GM12878 (cell line): ENCODE measurements at regions not wholly inside any gene's neighbourhood (a gene's known extent, or its start where the extent isn't known, plus 50 kb on each side); places are given as distances from the start of the nearest gene placed in this dataset.

Experiments used
- ATF7 ChIP-seq: fragments of 450-650 bp; IDR thresholded peaks from 2 replicates; pipeline ENCODE4 v1.6.1; 2016; ENCODE audit warnings: low read depth, mild to moderate bottlenecking
- EP300 ChIP-seq, 2 experiments: fragments of 150-350 bp in 1 of 2; IDR thresholded peaks; 2 replicates each; pipeline ENCODE4 v1.6.1; 2011 to 2012; ENCODE audit warnings: low read depth in 2 of 2, low read length in 2 of 2, borderline replicate concordance in 1 of 2, improper control_type of control experiment in 1 of 2, inconsistent platforms in 1 of 2; ENCODE audit not compliant: control insufficient read depth in 1 of 2
- EZH2 ChIP-seq: IDR thresholded peaks from 2 replicates; pipeline ENCODE4 v1.6.1; 2012; ENCODE audit warnings: low read depth, mild to moderate bottlenecking, control low read depth, inconsistent platforms, low read length, borderline replicate concordance; ENCODE audit not compliant: control insufficient read depth
- IKZF1 ChIP-seq: fragments of 450-650 bp; conservative IDR thresholded peaks from 2 replicates; pipeline ENCODE4 v1.6.1; 2017; ENCODE audit warnings: antibody characterized with exemption, mild to moderate bottlenecking
- JUND ChIP-seq: IDR thresholded peaks from 2 replicates; pipeline ENCODE4 v1.6.1; 2012; ENCODE audit warnings: low read depth, mild to moderate bottlenecking, low read length, improper control_type of control experiment, moderate library complexity
- NFXL1 ChIP-seq: fragments of 450-650 bp; IDR thresholded peaks from 2 replicates; pipeline ENCODE4 v1.6.1; 2017; ENCODE audit warnings: antibody characterized with exemption, mild to moderate bottlenecking, borderline replicate concordance
- POLR2A ChIP-seq: IDR thresholded peaks from 2 replicates; pipeline ENCODE4 v1.6.1; 2011; ENCODE audit warnings: low read depth, mild to moderate bottlenecking, low read length
- TARDBP ChIP-seq: IDR thresholded peaks from 2 replicates; pipeline ENCODE4 v1.6.1; 2016; ENCODE audit warnings: borderline replicate concordance
- ZSCAN29 ChIP-seq: fragments of 450-650 bp; IDR thresholded peaks from 2 replicates; pipeline ENCODE4 v1.6.1; 2017; ENCODE audit warnings: mild to moderate bottlenecking, moderate library complexity
- ZZZ3 ChIP-seq: IDR thresholded peaks from 2 replicates; pipeline ENCODE4 v1.6.1; 2011; ENCODE audit warnings: low read depth; ENCODE audit not compliant: control insufficient read depth, insufficient read length
- TF ChIP-seq, protein P1 (sequence below), 3 experiments: IDR thresholded peaks in 2 of 3; conservative IDR thresholded peaks in 1 of 3; 2 replicates each; pipeline ENCODE4 v1.5.1; 2011; ENCODE audit warnings: low read depth in 3 of 3, low read length in 3 of 3, mild to moderate bottlenecking in 3 of 3, control low read depth in 2 of 3, moderate library complexity in 2 of 3, inconsistent platforms in 1 of 3, mixed read lengths in 1 of 3; ENCODE audit not compliant: control insufficient read depth in 2 of 3, insufficient read depth in 1 of 3; ENCODE audit errors: extremely low read depth in 1 of 3
- TF ChIP-seq, protein P2 (sequence below): IDR thresholded peaks from 2 replicates; pipeline ENCODE4 v1.6.1; 2011; ENCODE audit warnings: borderline replicate concordance, low read depth, mild to moderate bottlenecking, moderate library complexity, mixed read lengths, low read length; ENCODE audit not compliant: insufficient read depth; ENCODE audit errors: extremely low read length

DNA sequence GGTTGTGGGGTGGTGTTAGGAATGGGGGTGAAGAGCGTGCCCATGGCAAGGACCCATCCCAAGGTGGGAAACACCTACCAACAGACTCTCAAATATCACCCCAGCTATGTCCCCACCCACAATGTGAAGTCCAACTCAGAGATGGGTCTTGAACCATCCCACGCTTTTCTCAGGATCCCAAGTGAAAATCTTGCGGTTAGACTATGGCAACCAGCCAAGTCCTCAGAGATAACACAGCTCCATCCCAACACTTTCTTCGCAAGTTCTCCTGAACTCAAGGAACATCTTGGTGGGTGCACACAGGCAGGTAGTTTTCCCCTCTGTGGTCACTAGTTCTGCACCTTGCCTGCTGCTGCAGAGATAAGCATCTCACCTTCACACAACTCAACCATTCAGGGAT lies 116.0 kb downstream of the CDC5L start:
- TF ChIP-seq, protein P1, sequence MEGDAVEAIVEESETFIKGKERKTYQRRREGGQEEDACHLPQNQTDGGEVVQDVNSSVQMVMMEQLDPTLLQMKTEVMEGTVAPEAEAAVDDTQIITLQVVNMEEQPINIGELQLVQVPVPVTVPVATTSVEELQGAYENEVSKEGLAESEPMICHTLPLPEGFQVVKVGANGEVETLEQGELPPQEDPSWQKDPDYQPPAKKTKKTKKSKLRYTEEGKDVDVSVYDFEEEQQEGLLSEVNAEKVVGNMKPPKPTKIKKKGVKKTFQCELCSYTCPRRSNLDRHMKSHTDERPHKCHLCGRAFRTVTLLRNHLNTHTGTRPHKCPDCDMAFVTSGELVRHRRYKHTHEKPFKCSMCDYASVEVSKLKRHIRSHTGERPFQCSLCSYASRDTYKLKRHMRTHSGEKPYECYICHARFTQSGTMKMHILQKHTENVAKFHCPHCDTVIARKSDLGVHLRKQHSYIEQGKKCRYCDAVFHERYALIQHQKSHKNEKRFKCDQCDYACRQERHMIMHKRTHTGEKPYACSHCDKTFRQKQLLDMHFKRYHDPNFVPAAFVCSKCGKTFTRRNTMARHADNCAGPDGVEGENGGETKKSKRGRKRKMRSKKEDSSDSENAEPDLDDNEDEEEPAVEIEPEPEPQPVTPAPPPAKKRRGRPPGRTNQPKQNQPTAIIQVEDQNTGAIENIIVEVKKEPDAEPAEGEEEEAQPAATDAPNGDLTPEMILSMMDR (IDR thresholded peaks at IDR 0.05 in 2 of 3, conservative IDR thresholded peaks at IDR 0.05 in 1 of 3; ENCODE audit: control insufficient read depth in 2 of 3, extremely low read depth in 1 of 3, insufficient read depth in 1 of 3, low read depth in 3 of 3, low read length in 3 of 3), result no peak
- TF ChIP-seq EZH2, result no peak
- no peak for TF ChIP-seq TARDBP
- TF ChIP-seq ATF7, result no peak
- TF ChIP-seq POLR2A, result no peak
- TF ChIP-seq EP300 (IDR thresholded peaks at IDR 0.05; ENCODE audit: borderline replicate concordance in 1 of 2, control insufficient read depth in 1 of 2, low read depth in 2 of 2, low read length in 2 of 2), result no peak
- no peak for TF ChIP-seq ZSCAN29
- TF ChIP-seq JUND, result no peak
- TF ChIP-seq ZZZ3, result no peak
- no peak for TF ChIP-seq NFXL1
- TF ChIP-seq, protein P2, sequence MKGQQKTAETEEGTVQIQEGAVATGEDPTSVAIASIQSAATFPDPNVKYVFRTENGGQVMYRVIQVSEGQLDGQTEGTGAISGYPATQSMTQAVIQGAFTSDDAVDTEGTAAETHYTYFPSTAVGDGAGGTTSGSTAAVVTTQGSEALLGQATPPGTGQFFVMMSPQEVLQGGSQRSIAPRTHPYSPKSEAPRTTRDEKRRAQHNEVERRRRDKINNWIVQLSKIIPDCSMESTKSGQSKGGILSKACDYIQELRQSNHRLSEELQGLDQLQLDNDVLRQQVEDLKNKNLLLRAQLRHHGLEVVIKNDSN, result no peak
- no peak for TF ChIP-seq IKZF1
